Activated T-helper 2 cell treated with anti-CD3 and anti-CD28 coated beads, Interferon-gamma antibody, Interleukin-2, Interleukin-4, amounts not matched to agents 10 μg/mL and 5 μg/mL and 100 μg/mL, durations not matched to agents 14 hours and 24 hours and 36 hours (primary cell): ENCODE measurements at regions not wholly inside any gene's neighbourhood (a gene's known extent, or its start where the extent isn't known, plus 50 kb on each side); places are given as distances from the start of the nearest gene placed in this dataset.
"Not testable (repeated sequence)": the region's sequence is repeated elsewhere in the genome, so short reads cannot be mapped to it uniquely, and the experiment has no call there.

Experiments used
- DNase-seq: peaks from one replicate; pipeline ENCODE4 v3.0.0; 2021; ENCODE audit warnings: low spot score
- H3K27ac Mint-ChIP-seq: one replicate; pipeline ENCODE4 v1.8.0; 2021; ENCODE audit warnings: mixed read lengths
- H3K27me3 Mint-ChIP-seq: one replicate; pipeline ENCODE4 v1.8.0; 2021; ENCODE audit warnings: low read depth, mixed read lengths
- H3K36me3 Mint-ChIP-seq: one replicate; pipeline ENCODE4 v1.8.0; 2021; ENCODE audit warnings: low read depth, mixed read lengths
- H3K4me1 Mint-ChIP-seq: one replicate; pipeline ENCODE4 v1.8.0; 2021; ENCODE audit warnings: low read depth, mixed read lengths
- H3K4me3 Mint-ChIP-seq: one replicate; pipeline ENCODE4 v1.8.0; 2021; ENCODE audit warnings: low read depth, mild to moderate bottlenecking, moderate library complexity, mixed read lengths
- H3K9me3 Mint-ChIP-seq: one replicate; pipeline ENCODE4 v1.8.0; 2021; ENCODE audit warnings: mixed read lengths
- intact Hi-C: fragments of 100-400 bp; cut with micrococcal nuclease; formaldehyde crosslinking; loops from one replicate; pipeline ENCODE4 v1.15.1; 2023

GRCh38 chr6:167219079-167219478 is 61.3 kb upstream of the GPR31 start:
- H3K9me3 Mint-ChIP-seq, H3K4me1 Mint-ChIP-seq, H3K36me3 Mint-ChIP-seq, H3K27ac Mint-ChIP-seq, DNase-seq, H3K4me3 Mint-ChIP-seq, H3K27me3 Mint-ChIP-seq, intact Hi-C loops: not testable (repeated sequence)

- DNase-seq = no peak
- Mint-ChIP-seq H3K27ac (no peak overlapping the region), H3K4me3 (no peak overlapping the region), H3K36me3 (no peaks in the 10 kb centered on the region), H3K9me3 (no peaks in the 10 kb centered on the region), H3K27me3 (peaks cover 7% of the 10 kb centered on the region), H3K4me1 (no peaks in the 10 kb centered on the region)
- intact Hi-C loops = no loop called here
Measured at GRCh38 chr6:167219967-167220512, 62.3 kb upstream of the GPR31 start.

- Mint-ChIP-seq H3K27ac (no peak overlapping the region), H3K27me3 (peaks cover 17% of the 10 kb centered on the region), H3K36me3 (no peaks in the 10 kb centered on the region), H3K4me3 (no peak overlapping the region), H3K9me3 (no peaks in the 10 kb centered on the region), H3K4me1 (no peaks in the 10 kb centered on the region)
- intact Hi-C loops = no loop called here
- DNase-seq = no peak
Measured at GRCh38 chr6:167221400-167222201, 63.8 kb upstream of the GPR31 start.

GRCh38 chr6:167225566-167226382 is 65.3 kb upstream of the UNC93A start:
- H3K27ac Mint-ChIP-seq, DNase-seq, H3K9me3 Mint-ChIP-seq, H3K4me3 Mint-ChIP-seq, intact Hi-C loops, H3K36me3 Mint-ChIP-seq, H3K4me1 Mint-ChIP-seq: not testable (repeated sequence)
- H3K27me3 Mint-ChIP-seq = peaks cover 45% of the 10 kb centered on the region

GRCh38 chr6:167226383-167226685 is 64.8 kb upstream of the UNC93A start:
- no peaks in the 10 kb centered on the region for H3K9me3 Mint-ChIP-seq
- H3K4me3 Mint-ChIP-seq = no peak overlapping the region
- H3K36me3 Mint-ChIP-seq = no peaks in the 10 kb centered on the region
- peaks cover 45% of the 10 kb centered on the region for H3K27me3 Mint-ChIP-seq
- H3K4me1 Mint-ChIP-seq = no peaks in the 10 kb centered on the region
- intact Hi-C loops = no loop called here
- DNase-seq = no peak
- H3K27ac Mint-ChIP-seq = no peak overlapping the region

GRCh38 chr6:167226791-167227190 is 64.3 kb upstream of the UNC93A start:
- Mint-ChIP-seq H3K36me3 (no peaks in the 10 kb centered on the region), H3K27ac (no peak overlapping the region), H3K9me3 (no peaks in the 10 kb centered on the region), H3K27me3 (peaks cover 45% of the 10 kb centered on the region), H3K4me3 (no peak overlapping the region), H3K4me1 (no peaks in the 10 kb centered on the region)
- DNase-seq = no peak
- intact Hi-C loops = no loop called here

- no peak overlapping the region for H3K27ac Mint-ChIP-seq
- no peaks in the 10 kb centered on the region for H3K4me1 Mint-ChIP-seq
- DNase-seq = no peak
- no peaks in the 10 kb centered on the region for H3K36me3 Mint-ChIP-seq
- peaks cover 51% of the 10 kb centered on the region for H3K27me3 Mint-ChIP-seq
- intact Hi-C loops = no loop called here
- no peak overlapping the region for H3K4me3 Mint-ChIP-seq
- H3K9me3 Mint-ChIP-seq = no peaks in the 10 kb centered on the region
Measured at GRCh38 chr6:167227984-167228383, 63.1 kb upstream of the UNC93A start.

GRCh38 chr6:167229586-167229985 is 61.5 kb upstream of the UNC93A start:
- no peaks in the 10 kb centered on the region for H3K9me3 Mint-ChIP-seq
- no peak overlapping the region for H3K4me3 Mint-ChIP-seq
- H3K4me1 Mint-ChIP-seq = no peaks in the 10 kb centered on the region
- DNase-seq = no peak
- intact Hi-C loops = no loop called here
- H3K27ac Mint-ChIP-seq = no peak overlapping the region
- no peaks in the 10 kb centered on the region for H3K36me3 Mint-ChIP-seq
- peaks cover 47% of the 10 kb centered on the region for H3K27me3 Mint-ChIP-seq

- peaks cover 47% of the 10 kb centered on the region for H3K27me3 Mint-ChIP-seq
- H3K9me3 Mint-ChIP-seq = no peaks in the 10 kb centered on the region
- no peak overlapping the region for H3K4me3 Mint-ChIP-seq
- no peak overlapping the region for H3K27ac Mint-ChIP-seq
- intact Hi-C loops = no loop called here
- no peak for DNase-seq
- H3K4me1 Mint-ChIP-seq = no peaks in the 10 kb centered on the region
- no peaks in the 10 kb centered on the region for H3K36me3 Mint-ChIP-seq
Measured at GRCh38 chr6:167230288-167230687, 60.8 kb upstream of the UNC93A start.

GRCh38 chr6:167232356-167232755 is 58.8 kb upstream of the UNC93A start:
- H3K27ac Mint-ChIP-seq = no peak overlapping the region
- intact Hi-C loops = no loop called here
- H3K27me3 Mint-ChIP-seq = peaks cover 34% of the 10 kb centered on the region
- no peaks in the 10 kb centered on the region for H3K36me3 Mint-ChIP-seq
- no peaks in the 10 kb centered on the region for H3K9me3 Mint-ChIP-seq
- no peak for DNase-seq
- no peak overlapping the region for H3K4me3 Mint-ChIP-seq
- H3K4me1 Mint-ChIP-seq = no peaks in the 10 kb centered on the region

- Mint-ChIP-seq H3K4me1 (no peaks in the 10 kb centered on the region), H3K9me3 (no peaks in the 10 kb centered on the region), H3K27me3 (peaks cover 23% of the 10 kb centered on the region), H3K27ac (no peak overlapping the region), H3K4me3 (no peak overlapping the region), H3K36me3 (no peaks in the 10 kb centered on the region)
- no peak for DNase-seq
- intact Hi-C loops = no loop called here
Measured at GRCh38 chr6:167233490-167233889, 57.6 kb upstream of the UNC93A start.

- H3K9me3 Mint-ChIP-seq, H3K36me3 Mint-ChIP-seq, intact Hi-C loops, DNase-seq, H3K4me3 Mint-ChIP-seq, H3K27ac Mint-ChIP-seq, H3K4me1 Mint-ChIP-seq: not testable (repeated sequence)
- peaks cover 15% of the 10 kb centered on the region for H3K27me3 Mint-ChIP-seq
Measured at GRCh38 chr6:167234576-167234975, 56.5 kb upstream of the UNC93A start.

GRCh38 chr6:167235005-167235404 is 56.1 kb upstream of the UNC93A start:
- H3K9me3 Mint-ChIP-seq = no peaks in the 10 kb centered on the region
- peaks cover 11% of the 10 kb centered on the region for H3K27me3 Mint-ChIP-seq
- H3K4me3 Mint-ChIP-seq = no peak overlapping the region
- no peak for DNase-seq
- intact Hi-C loops = no loop called here
- H3K4me1 Mint-ChIP-seq = no peaks in the 10 kb centered on the region
- H3K27ac Mint-ChIP-seq = no peak overlapping the region
- H3K36me3 Mint-ChIP-seq = no peaks in the 10 kb centered on the region
